ENCODE measurements at regions not wholly inside any gene's neighbourhood (a gene's known extent, or its start where the extent isn't known, plus 50 kb on each side); places are given as distances from the start of the nearest gene placed in this dataset.

DNA sequence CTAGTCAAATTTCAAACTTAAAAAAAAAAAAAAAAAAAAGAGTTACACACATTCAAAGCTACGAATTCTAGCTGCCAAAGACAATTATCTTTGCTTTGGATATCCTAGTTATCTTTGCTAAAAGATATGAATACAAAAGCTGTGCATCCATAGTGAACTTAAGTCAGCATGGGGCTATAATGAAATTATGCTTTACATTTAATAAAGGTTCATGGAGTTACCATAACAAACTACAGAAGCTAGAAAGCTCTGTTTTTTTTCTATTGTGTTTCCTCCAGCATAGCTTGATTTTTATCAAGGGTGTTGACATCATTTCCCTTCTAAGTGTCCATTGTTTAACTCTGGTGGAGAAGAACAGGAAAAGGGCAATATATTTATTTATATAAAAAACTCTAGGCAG, 234.1 kb downstream of the ANKRD50 start:
- TF ChIP-seq, protein P1, sequence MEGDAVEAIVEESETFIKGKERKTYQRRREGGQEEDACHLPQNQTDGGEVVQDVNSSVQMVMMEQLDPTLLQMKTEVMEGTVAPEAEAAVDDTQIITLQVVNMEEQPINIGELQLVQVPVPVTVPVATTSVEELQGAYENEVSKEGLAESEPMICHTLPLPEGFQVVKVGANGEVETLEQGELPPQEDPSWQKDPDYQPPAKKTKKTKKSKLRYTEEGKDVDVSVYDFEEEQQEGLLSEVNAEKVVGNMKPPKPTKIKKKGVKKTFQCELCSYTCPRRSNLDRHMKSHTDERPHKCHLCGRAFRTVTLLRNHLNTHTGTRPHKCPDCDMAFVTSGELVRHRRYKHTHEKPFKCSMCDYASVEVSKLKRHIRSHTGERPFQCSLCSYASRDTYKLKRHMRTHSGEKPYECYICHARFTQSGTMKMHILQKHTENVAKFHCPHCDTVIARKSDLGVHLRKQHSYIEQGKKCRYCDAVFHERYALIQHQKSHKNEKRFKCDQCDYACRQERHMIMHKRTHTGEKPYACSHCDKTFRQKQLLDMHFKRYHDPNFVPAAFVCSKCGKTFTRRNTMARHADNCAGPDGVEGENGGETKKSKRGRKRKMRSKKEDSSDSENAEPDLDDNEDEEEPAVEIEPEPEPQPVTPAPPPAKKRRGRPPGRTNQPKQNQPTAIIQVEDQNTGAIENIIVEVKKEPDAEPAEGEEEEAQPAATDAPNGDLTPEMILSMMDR (IDR thresholded peaks at IDR 0.05), result no peak
- TF ChIP-seq EZH2 (IDR thresholded peaks at IDR 0.05; ENCODE audit: borderline replicate concordance, insufficient read depth, low read depth, low read length, poor library complexity, severe bottlenecking), result no peak

Data from B cell (primary cell).